Sigmoid colon (tissue), 4 donors: ENCODE measurements at regions not wholly inside any gene's neighbourhood (a gene's known extent, or its start where the extent isn't known, plus 50 kb on each side); places are given as distances from the start of the nearest gene placed in this dataset.

Experiments
- EP300 ChIP-seq, 4 donors: sonication (generic); formaldehyde crosslinking; IDR thresholded peaks; one replicate each; pipeline ENCODE4 v1.6.1; 2017; ENCODE audit warnings: antibody characterized with exemption in 4 of 4
- POLR2A ChIP-seq, 2 donors: fragments of 450-650 bp; IDR thresholded peaks; one replicate each; pipeline ENCODE4 v1.6.1; 2016; ENCODE audit warnings: antibody characterized with exemption in 2 of 2, mild to moderate bottlenecking in 2 of 2, moderate library complexity in 2 of 2
- POLR2AphosphoS5 ChIP-seq, 4 donors: sonication (generic); formaldehyde crosslinking; IDR thresholded peaks; one replicate each; pipeline ENCODE4 v1.6.1; 2017; ENCODE audit warnings: antibody characterized with exemption in 4 of 4
- TF ChIP-seq, protein P1 (sequence below), 4 experiments: fragments of 450-650 bp in 3 of 4; fragments of 200-600 bp in 1 of 4; IDR thresholded peaks; one replicate each; pipeline ENCODE4 v1.5.1; 2016 to 2019; ENCODE audit warnings: antibody characterized with exemption in 4 of 4, mild to moderate bottlenecking in 3 of 4, moderate library complexity in 2 of 4

DNA sequence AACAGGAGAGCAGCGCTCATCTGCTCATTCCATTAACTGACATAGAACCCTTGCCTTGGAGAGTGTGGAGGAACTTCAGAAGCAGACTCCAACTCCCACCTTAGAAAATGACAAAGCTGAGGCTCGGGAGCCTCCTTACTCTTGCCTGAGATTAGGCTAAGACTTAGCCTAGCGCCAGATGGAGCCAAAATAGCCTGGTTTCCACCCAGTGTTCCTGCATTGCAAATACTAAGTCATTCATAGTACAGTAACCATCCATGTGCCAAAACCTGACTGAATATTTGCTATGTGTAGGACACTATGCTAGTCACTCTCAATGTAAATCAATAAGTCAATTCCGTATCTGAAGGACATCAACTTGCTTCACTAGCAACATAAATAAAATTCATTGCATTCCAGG, 387.4 kb upstream of the CPEB2 start:
- TF ChIP-seq, protein P1, sequence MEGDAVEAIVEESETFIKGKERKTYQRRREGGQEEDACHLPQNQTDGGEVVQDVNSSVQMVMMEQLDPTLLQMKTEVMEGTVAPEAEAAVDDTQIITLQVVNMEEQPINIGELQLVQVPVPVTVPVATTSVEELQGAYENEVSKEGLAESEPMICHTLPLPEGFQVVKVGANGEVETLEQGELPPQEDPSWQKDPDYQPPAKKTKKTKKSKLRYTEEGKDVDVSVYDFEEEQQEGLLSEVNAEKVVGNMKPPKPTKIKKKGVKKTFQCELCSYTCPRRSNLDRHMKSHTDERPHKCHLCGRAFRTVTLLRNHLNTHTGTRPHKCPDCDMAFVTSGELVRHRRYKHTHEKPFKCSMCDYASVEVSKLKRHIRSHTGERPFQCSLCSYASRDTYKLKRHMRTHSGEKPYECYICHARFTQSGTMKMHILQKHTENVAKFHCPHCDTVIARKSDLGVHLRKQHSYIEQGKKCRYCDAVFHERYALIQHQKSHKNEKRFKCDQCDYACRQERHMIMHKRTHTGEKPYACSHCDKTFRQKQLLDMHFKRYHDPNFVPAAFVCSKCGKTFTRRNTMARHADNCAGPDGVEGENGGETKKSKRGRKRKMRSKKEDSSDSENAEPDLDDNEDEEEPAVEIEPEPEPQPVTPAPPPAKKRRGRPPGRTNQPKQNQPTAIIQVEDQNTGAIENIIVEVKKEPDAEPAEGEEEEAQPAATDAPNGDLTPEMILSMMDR (IDR thresholded peaks at IDR 0.05), result no peak
- TF ChIP-seq POLR2AphosphoS5 (IDR thresholded peaks at IDR 0.05), result no peak
- no peak for TF ChIP-seq POLR2A (IDR thresholded peaks at IDR 0.05)
- no peak for TF ChIP-seq EP300 (IDR thresholded peaks at IDR 0.05)
